ENCODE measurements at regions not wholly inside any gene's neighbourhood (a gene's known extent, or its start where the extent isn't known, plus 50 kb on each side); places are given as distances from the start of the nearest gene placed in this dataset.

DNA sequence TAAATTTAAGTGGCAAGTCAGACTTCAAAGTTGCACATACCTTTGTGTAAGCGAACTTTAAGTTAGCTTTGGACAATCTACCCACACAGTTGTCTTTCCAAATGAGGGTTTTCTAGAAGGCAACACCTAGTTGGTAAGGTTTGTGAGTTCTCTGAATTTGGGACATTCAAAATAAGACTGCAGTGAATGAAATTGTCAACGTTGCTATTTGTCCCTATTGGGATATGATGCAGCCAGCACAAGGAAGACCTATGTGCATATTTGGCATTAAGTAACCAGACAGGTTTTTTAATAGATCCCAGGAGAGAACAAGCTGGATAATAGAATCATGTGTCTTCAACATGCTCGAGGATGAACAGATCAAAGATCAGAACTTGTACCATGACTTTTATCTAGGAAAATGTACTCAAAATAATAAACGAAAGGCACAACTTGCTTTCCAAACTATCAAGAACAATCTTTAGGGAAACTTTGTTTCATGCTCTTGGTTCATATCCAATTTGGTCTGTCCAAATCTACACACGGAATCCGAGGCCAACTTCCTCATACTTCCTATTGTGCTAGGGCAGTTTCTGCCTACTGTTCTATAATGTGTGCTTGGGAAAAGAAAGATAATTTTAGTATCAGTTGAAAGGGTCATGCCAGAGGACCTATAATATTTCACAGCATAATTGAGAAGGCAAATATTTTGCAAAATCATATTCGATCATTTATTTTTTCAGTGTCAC lies 284.2 kb upstream of the SOX5 start:
- Histone ChIP-seq H3K27ac (ENCODE audit: low read length) (no peak overlapping the region), H3K9me3 (ENCODE audit: low read length) (peaks cover 4% of the 10 kb centered on the region), H3F3A (ENCODE audit: insufficient read depth, low read length, poor library complexity, severe bottlenecking) (no peaks in the 10 kb centered on the region), H3K9ac (ENCODE audit: low read length) (no peak overlapping the region), H3K4me2 (ENCODE audit: low read length) (no peak overlapping the region), H2AFZ (ENCODE audit: low read depth, low read length) (no peak overlapping the region), H4K20me1 (ENCODE audit: insufficient read depth) (no peaks in the 10 kb centered on the region), H3K79me2 (replicated peaks; ENCODE audit: insufficient read depth, low read length) (no peaks in the 10 kb centered on the region), H3K4me3 (ENCODE audit: low read length) (no peak overlapping the region), H3K36me3 (ENCODE audit: insufficient read depth, low read length) (no peaks in the 10 kb centered on the region), H3K27me3 (ENCODE audit: insufficient read depth, low read depth, low read length) (no peaks in the 10 kb centered on the region), H3K9me2 (ENCODE audit: insufficient read depth, low read length) (no peaks in the 10 kb centered on the region)
- TF ChIP-seq TAF1 (IDR thresholded peaks at IDR 0.05; ENCODE audit: low read depth) (no peak), MXI1 (conservative IDR thresholded peaks at IDR 0.05; ENCODE audit: poor library complexity, severe bottlenecking) (no peak), POLR2AphosphoS5 (IDR thresholded peaks at IDR 0.05) (no peak), EZH2 (IDR thresholded peaks at IDR 0.05; ENCODE audit: borderline replicate concordance, insufficient read depth, low read length, poor library complexity, severe bottlenecking) (no peak), EP300 (conservative IDR thresholded peaks at IDR 0.05; ENCODE audit: poor library complexity, severe bottlenecking) (no peak), RAD21 (conservative IDR thresholded peaks at IDR 0.05) (no peak), SMC3 (conservative IDR thresholded peaks at IDR 0.05; ENCODE audit: poor library complexity) (no peak)
- TF ChIP-seq, protein P1, sequence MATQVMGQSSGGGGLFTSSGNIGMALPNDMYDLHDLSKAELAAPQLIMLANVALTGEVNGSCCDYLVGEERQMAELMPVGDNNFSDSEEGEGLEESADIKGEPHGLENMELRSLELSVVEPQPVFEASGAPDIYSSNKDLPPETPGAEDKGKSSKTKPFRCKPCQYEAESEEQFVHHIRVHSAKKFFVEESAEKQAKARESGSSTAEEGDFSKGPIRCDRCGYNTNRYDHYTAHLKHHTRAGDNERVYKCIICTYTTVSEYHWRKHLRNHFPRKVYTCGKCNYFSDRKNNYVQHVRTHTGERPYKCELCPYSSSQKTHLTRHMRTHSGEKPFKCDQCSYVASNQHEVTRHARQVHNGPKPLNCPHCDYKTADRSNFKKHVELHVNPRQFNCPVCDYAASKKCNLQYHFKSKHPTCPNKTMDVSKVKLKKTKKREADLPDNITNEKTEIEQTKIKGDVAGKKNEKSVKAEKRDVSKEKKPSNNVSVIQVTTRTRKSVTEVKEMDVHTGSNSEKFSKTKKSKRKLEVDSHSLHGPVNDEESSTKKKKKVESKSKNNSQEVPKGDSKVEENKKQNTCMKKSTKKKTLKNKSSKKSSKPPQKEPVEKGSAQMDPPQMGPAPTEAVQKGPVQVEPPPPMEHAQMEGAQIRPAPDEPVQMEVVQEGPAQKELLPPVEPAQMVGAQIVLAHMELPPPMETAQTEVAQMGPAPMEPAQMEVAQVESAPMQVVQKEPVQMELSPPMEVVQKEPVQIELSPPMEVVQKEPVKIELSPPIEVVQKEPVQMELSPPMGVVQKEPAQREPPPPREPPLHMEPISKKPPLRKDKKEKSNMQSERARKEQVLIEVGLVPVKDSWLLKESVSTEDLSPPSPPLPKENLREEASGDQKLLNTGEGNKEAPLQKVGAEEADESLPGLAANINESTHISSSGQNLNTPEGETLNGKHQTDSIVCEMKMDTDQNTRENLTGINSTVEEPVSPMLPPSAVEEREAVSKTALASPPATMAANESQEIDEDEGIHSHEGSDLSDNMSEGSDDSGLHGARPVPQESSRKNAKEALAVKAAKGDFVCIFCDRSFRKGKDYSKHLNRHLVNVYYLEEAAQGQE (IDR thresholded peaks at IDR 0.05; ENCODE audit: borderline replicate concordance), result no peak
- TF ChIP-seq, protein P2, sequence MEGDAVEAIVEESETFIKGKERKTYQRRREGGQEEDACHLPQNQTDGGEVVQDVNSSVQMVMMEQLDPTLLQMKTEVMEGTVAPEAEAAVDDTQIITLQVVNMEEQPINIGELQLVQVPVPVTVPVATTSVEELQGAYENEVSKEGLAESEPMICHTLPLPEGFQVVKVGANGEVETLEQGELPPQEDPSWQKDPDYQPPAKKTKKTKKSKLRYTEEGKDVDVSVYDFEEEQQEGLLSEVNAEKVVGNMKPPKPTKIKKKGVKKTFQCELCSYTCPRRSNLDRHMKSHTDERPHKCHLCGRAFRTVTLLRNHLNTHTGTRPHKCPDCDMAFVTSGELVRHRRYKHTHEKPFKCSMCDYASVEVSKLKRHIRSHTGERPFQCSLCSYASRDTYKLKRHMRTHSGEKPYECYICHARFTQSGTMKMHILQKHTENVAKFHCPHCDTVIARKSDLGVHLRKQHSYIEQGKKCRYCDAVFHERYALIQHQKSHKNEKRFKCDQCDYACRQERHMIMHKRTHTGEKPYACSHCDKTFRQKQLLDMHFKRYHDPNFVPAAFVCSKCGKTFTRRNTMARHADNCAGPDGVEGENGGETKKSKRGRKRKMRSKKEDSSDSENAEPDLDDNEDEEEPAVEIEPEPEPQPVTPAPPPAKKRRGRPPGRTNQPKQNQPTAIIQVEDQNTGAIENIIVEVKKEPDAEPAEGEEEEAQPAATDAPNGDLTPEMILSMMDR (IDR thresholded peaks at IDR 0.05; ENCODE audit: poor library complexity, severe bottlenecking), result no peak

DNA sequence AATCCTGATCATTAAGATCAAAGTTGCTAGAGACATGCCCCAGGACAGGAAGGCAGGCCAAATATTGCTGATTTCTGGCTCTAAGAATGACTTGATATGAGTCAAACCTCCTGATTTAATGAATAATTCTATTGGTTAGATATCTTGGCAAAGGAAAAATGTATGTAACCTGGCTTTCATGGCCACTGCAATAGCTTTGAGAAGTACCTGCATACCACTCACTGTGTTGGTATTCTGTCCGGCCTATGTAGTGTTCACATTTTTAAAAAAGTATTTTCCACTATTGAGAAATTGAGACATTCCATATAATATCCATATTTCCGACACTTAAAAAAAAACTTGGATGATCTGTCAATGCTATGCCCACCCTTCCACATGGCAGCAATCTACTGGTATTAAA lies 283.1 kb upstream of the SOX5 start:
- Histone ChIP-seq H3K9me3 (ENCODE audit: low read length) (peaks cover 4% of the 10 kb centered on the region), H3F3A (ENCODE audit: insufficient read depth, low read length, poor library complexity, severe bottlenecking) (no peaks in the 10 kb centered on the region), H3K4me3 (ENCODE audit: low read length) (no peak overlapping the region), H3K27ac (ENCODE audit: low read length) (no peak overlapping the region), H3K9ac (ENCODE audit: low read length) (no peak overlapping the region), H2AFZ (ENCODE audit: low read depth, low read length) (no peak overlapping the region), H3K4me2 (ENCODE audit: low read length) (no peak overlapping the region), H3K9me2 (ENCODE audit: insufficient read depth, low read length) (no peaks in the 10 kb centered on the region), H4K20me1 (ENCODE audit: insufficient read depth) (no peaks in the 10 kb centered on the region), H3K36me3 (ENCODE audit: insufficient read depth, low read length) (no peaks in the 10 kb centered on the region), H3K27me3 (ENCODE audit: insufficient read depth, low read depth, low read length) (no peaks in the 10 kb centered on the region), H3K79me2 (replicated peaks; ENCODE audit: insufficient read depth, low read length) (no peaks in the 10 kb centered on the region)
- TF ChIP-seq, protein P2 (IDR thresholded peaks at IDR 0.05; ENCODE audit: poor library complexity, severe bottlenecking), result no peak
- TF ChIP-seq SMC3 (conservative IDR thresholded peaks at IDR 0.05; ENCODE audit: poor library complexity) (no peak), POLR2AphosphoS5 (IDR thresholded peaks at IDR 0.05) (no peak), MXI1 (conservative IDR thresholded peaks at IDR 0.05; ENCODE audit: poor library complexity, severe bottlenecking) (no peak), EZH2 (IDR thresholded peaks at IDR 0.05; ENCODE audit: borderline replicate concordance, insufficient read depth, low read length, poor library complexity, severe bottlenecking) (no peak), EP300 (conservative IDR thresholded peaks at IDR 0.05; ENCODE audit: poor library complexity, severe bottlenecking) (no peak), TAF1 (IDR thresholded peaks at IDR 0.05; ENCODE audit: low read depth) (no peak), RAD21 (conservative IDR thresholded peaks at IDR 0.05) (no peak)
- TF ChIP-seq, protein P1 (IDR thresholded peaks at IDR 0.05; ENCODE audit: borderline replicate concordance), result no peak
